ENCODE measurements at regions not wholly inside any gene's neighbourhood (a gene's known extent, or its start where the extent isn't known, plus 50 kb on each side); places are given as distances from the start of the nearest gene placed in this dataset.
A peak's percentile ranks its signal among the peaks of the same experiment; 100 is the strongest.
"Not testable (repeated sequence)": the region's sequence is repeated elsewhere in the genome, so short reads cannot be mapped to it uniquely, and the experiment has no call there.

GRCh38 chr2:212723226-212723625, 184.6 kb upstream of the ERBB4 start:
- Histone ChIP-seq H3K9me3 (ENCODE audit: low read depth, low read length) (no peaks in the 10 kb centered on the region), H3K27me3 (ENCODE audit: insufficient read depth, low read length) (no peaks in the 10 kb centered on the region), H3K36me3 (ENCODE audit: insufficient read depth, low read length) (no peaks in the 10 kb centered on the region), H2AFZ (ENCODE audit: low read length) (no peak overlapping the region), H3K27ac (ENCODE audit: low read depth, low read length) (no peak overlapping the region), H3K4me1 (ENCODE audit: insufficient read depth, low read length) (no peaks in the 10 kb centered on the region), H3K4me2 (ENCODE audit: insufficient read depth, low read length) (no peak overlapping the region), H4K20me1 (ENCODE audit: insufficient read depth, low read length) (no peaks in the 10 kb centered on the region), H3K79me2 (ENCODE audit: insufficient read depth, low read length) (no peaks in the 10 kb centered on the region), H3K4me3 (ENCODE audit: insufficient read depth, low read length) (no peak overlapping the region)
- TF ChIP-seq CTCF (IDR thresholded peaks at IDR 0.05; ENCODE audit: extremely low read depth, low read depth, low read length), result no peak
- DNase-seq (ENCODE audit: insufficient read length, low spot score, missing footprints), result peak; percentile 6

- Histone ChIP-seq H2AFZ (ENCODE audit: low read length) (no peak overlapping the region), H3K36me3 (ENCODE audit: insufficient read depth, low read length) (no peaks in the 10 kb centered on the region), H3K27ac (ENCODE audit: low read depth, low read length) (no peak overlapping the region), H3K27me3 (ENCODE audit: insufficient read depth, low read length) (no peaks in the 10 kb centered on the region), H4K20me1 (ENCODE audit: insufficient read depth, low read length) (no peaks in the 10 kb centered on the region), H3K4me1 (ENCODE audit: insufficient read depth, low read length) (no peaks in the 10 kb centered on the region), H3K9me3 (ENCODE audit: low read depth, low read length) (no peaks in the 10 kb centered on the region), H3K4me3 (ENCODE audit: insufficient read depth, low read length) (no peak overlapping the region), H3K4me2 (ENCODE audit: insufficient read depth, low read length) (no peak overlapping the region), H3K79me2 (ENCODE audit: insufficient read depth, low read length) (no peaks in the 10 kb centered on the region)
- DNase-seq (ENCODE audit: insufficient read length, low spot score, missing footprints), result peak; percentile 9
- no peak for TF ChIP-seq CTCF (IDR thresholded peaks at IDR 0.05; ENCODE audit: extremely low read depth, low read depth, low read length)
These were observed 183.4 kb upstream of the ERBB4 start for GRCh38 chr2:212722046-212722445.

- Histone ChIP-seq H4K20me1 (ENCODE audit: insufficient read depth, low read length) (no peaks in the 10 kb centered on the region), H3K79me2 (ENCODE audit: insufficient read depth, low read length) (no peaks in the 10 kb centered on the region), H2AFZ (ENCODE audit: low read length) (no peak overlapping the region), H3K36me3 (ENCODE audit: insufficient read depth, low read length) (no peaks in the 10 kb centered on the region), H3K27ac (ENCODE audit: low read depth, low read length) (no peak overlapping the region), H3K4me2 (ENCODE audit: insufficient read depth, low read length) (no peak overlapping the region), H3K27me3 (ENCODE audit: insufficient read depth, low read length) (no peaks in the 10 kb centered on the region), H3K4me1 (ENCODE audit: insufficient read depth, low read length) (no peaks in the 10 kb centered on the region), H3K9me3 (ENCODE audit: low read depth, low read length) (no peaks in the 10 kb centered on the region), H3K4me3 (ENCODE audit: insufficient read depth, low read length) (no peak overlapping the region)
- no peak for DNase-seq (ENCODE audit: insufficient read length, low spot score, missing footprints)
- no peak for TF ChIP-seq CTCF (IDR thresholded peaks at IDR 0.05; ENCODE audit: extremely low read depth, low read depth, low read length)
These were observed 182.4 kb upstream of the ERBB4 start for GRCh38 chr2:212721026-212721451.

- H4K20me1 ChIP-seq (ENCODE audit: insufficient read depth, low read length); H3K27me3 ChIP-seq (ENCODE audit: insufficient read depth, low read length); H3K4me1 ChIP-seq (ENCODE audit: insufficient read depth, low read length); H3K4me3 ChIP-seq (ENCODE audit: insufficient read depth, low read length); H3K79me2 ChIP-seq (ENCODE audit: insufficient read depth, low read length); DNase-seq (ENCODE audit: insufficient read length, low spot score, missing footprints); H3K27ac ChIP-seq (ENCODE audit: low read depth, low read length); H3K4me2 ChIP-seq (ENCODE audit: insufficient read depth, low read length); H3K9me3 ChIP-seq (ENCODE audit: low read depth, low read length); H2AFZ ChIP-seq (ENCODE audit: low read length); H3K36me3 ChIP-seq (ENCODE audit: insufficient read depth, low read length): not testable (repeated sequence)
These were observed 176.8 kb upstream of the ERBB4 start for GRCh38 chr2:212715411-212715810.

Measured in osteoblast (primary cell).